ENCODE measurements at regions not wholly inside any gene's neighbourhood (a gene's known extent, or its start where the extent isn't known, plus 50 kb on each side); places are given as distances from the start of the nearest gene placed in this dataset.

DNA sequence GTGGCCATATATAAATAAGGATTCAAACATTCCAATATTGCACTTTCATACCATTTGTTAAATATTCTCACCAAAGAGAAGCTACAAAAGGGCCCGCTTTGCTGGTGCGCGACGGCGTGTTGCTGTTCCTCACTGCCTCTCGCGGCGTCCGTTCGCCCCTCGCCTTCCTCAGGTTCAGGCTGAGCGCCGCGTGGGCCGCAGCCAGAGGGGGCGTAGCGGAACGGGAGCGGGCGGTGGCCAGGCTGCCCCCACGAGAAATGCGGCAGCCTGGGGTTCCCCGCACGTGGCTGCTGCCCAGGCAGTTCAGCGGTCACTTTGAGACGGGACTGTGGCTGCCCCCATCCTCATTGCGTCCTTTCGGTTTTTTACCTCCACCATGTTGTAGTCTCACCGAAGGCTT is 67.3 kb upstream of the VWDE start (continued):
- TF ChIP-seq, protein P1, sequence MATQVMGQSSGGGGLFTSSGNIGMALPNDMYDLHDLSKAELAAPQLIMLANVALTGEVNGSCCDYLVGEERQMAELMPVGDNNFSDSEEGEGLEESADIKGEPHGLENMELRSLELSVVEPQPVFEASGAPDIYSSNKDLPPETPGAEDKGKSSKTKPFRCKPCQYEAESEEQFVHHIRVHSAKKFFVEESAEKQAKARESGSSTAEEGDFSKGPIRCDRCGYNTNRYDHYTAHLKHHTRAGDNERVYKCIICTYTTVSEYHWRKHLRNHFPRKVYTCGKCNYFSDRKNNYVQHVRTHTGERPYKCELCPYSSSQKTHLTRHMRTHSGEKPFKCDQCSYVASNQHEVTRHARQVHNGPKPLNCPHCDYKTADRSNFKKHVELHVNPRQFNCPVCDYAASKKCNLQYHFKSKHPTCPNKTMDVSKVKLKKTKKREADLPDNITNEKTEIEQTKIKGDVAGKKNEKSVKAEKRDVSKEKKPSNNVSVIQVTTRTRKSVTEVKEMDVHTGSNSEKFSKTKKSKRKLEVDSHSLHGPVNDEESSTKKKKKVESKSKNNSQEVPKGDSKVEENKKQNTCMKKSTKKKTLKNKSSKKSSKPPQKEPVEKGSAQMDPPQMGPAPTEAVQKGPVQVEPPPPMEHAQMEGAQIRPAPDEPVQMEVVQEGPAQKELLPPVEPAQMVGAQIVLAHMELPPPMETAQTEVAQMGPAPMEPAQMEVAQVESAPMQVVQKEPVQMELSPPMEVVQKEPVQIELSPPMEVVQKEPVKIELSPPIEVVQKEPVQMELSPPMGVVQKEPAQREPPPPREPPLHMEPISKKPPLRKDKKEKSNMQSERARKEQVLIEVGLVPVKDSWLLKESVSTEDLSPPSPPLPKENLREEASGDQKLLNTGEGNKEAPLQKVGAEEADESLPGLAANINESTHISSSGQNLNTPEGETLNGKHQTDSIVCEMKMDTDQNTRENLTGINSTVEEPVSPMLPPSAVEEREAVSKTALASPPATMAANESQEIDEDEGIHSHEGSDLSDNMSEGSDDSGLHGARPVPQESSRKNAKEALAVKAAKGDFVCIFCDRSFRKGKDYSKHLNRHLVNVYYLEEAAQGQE (IDR thresholded peaks at IDR 0.05; ENCODE audit: unreplicated experiment) = no peak
- TF ChIP-seq JUNB (IDR thresholded peaks at IDR 0.05; ENCODE audit: unreplicated experiment) (no peak), EZH2phosphoT487 (IDR thresholded peaks at IDR 0.05; ENCODE audit: unreplicated experiment) (no peak), POLR2AphosphoS5 (IDR thresholded peaks at IDR 0.05; ENCODE audit: low read depth) (no peak)
- TF ChIP-seq, protein P2, sequence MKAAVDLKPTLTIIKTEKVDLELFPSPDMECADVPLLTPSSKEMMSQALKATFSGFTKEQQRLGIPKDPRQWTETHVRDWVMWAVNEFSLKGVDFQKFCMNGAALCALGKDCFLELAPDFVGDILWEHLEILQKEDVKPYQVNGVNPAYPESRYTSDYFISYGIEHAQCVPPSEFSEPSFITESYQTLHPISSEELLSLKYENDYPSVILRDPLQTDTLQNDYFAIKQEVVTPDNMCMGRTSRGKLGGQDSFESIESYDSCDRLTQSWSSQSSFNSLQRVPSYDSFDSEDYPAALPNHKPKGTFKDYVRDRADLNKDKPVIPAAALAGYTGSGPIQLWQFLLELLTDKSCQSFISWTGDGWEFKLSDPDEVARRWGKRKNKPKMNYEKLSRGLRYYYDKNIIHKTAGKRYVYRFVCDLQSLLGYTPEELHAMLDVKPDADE (IDR thresholded peaks at IDR 0.05) = no peak

DNA sequence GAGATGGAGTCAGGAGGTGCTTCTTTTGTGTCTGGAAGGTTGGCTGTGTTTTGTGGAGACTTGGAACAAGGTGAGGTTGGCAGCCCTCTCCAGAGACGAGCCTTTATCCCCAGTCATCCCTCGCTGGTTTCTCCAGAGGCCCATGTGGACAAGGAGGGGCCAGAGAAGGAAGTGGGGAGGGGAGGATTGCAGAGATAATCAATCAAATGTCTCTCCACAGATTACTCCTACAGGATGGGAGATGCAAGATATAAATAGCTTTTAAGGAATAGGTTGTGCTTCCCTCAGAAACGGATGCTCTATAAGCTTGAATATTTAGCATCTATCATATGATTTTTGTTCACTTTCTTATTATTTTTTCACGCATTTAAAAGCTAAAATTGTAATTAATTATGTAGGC is 70.4 kb upstream of the VWDE start:
- TF ChIP-seq, protein P3, sequence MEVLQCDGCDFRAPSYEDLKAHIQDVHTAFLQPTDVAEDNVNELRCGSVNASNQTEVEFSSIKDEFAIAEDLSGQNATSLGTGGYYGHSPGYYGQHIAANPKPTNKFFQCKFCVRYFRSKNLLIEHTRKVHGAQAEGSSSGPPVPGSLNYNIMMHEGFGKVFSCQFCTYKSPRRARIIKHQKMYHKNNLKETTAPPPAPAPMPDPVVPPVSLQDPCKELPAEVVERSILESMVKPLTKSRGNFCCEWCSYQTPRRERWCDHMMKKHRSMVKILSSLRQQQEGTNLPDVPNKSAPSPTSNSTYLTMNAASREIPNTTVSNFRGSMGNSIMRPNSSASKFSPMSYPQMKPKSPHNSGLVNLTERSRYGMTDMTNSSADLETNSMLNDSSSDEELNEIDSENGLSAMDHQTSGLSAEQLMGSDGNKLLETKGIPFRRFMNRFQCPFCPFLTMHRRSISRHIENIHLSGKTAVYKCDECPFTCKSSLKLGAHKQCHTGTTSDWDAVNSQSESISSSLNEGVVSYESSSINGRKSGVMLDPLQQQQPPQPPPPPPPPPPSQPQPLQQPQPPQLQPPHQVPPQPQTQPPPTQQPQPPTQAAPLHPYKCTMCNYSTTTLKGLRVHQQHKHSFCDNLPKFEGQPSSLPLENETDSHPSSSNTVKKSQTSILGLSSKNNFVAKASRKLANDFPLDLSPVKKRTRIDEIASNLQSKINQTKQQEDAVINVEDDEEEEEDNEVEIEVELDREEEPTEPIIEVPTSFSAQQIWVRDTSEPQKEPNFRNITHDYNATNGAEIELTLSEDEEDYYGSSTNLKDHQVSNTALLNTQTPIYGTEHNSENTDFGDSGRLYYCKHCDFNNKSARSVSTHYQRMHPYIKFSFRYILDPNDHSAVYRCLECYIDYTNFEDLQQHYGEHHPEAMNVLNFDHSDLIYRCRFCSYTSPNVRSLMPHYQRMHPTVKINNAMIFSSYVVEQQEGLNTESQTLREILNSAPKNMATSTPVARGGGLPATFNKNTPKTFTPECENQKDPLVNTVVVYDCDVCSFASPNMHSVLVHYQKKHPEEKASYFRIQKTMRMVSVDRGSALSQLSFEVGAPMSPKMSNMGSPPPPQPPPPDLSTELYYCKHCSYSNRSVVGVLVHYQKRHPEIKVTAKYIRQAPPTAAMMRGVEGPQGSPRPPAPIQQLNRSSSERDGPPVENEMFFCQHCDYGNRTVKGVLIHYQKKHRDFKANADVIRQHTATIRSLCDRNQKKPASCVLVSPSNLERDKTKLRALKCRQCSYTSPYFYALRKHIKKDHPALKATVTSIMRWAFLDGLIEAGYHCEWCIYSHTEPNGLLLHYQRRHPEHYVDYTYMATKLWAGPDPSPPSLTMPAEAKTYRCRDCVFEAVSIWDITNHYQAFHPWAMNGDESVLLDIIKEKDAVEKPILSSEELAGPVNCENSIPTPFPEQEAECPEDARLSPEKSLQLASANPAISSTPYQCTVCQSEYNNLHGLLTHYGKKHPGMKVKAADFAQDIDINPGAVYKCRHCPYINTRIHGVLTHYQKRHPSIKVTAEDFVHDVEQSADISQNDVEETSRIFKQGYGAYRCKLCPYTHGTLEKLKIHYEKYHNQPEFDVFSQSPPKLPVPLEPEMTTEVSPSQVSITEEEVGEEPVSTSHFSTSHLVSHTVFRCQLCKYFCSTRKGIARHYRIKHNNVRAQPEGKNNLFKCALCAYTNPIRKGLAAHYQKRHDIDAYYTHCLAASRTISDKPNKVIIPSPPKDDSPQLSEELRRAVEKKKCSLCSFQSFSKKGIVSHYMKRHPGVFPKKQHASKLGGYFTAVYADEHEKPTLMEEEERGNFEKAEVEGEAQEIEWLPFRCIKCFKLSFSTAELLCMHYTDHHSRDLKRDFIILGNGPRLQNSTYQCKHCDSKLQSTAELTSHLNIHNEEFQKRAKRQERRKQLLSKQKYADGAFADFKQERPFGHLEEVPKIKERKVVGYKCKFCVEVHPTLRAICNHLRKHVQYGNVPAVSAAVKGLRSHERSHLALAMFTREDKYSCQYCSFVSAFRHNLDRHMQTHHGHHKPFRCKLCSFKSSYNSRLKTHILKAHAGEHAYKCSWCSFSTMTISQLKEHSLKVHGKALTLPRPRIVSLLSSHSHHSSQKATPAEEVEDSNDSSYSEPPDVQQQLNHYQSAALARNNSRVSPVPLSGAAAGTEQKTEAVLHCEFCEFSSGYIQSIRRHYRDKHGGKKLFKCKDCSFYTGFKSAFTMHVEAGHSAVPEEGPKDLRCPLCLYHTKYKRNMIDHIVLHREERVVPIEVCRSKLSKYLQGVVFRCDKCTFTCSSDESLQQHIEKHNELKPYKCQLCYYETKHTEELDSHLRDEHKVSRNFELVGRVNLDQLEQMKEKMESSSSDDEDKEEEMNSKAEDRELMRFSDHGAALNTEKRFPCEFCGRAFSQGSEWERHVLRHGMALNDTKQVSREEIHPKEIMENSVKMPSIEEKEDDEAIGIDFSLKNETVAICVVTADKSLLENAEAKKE (CRISPR knock-in tag; IDR thresholded peaks at IDR 0.05) = no peak
- H4K20me1 ChIP-seq (replicated peaks; ENCODE audit: insufficient read depth) = no peaks in the 10 kb centered on the region
- no peak overlapping the region for H3K27ac Mint-ChIP-seq
- H3K4me3 ChIP-seq = no peak overlapping the region
- H3K79me2 ChIP-seq (replicated peaks; ENCODE audit: insufficient read depth) = no peaks in the 10 kb centered on the region
- no peak overlapping the region for H3K4me2 ChIP-seq
- peak overlapping the region; percentile 95 for H2AFZ ChIP-seq
- H3K4me1 ChIP-seq (ENCODE audit: insufficient read depth) = no peaks in the 10 kb centered on the region
- H3F3A ChIP-seq (replicated peaks; ENCODE audit: low read depth) = no peaks in the 10 kb centered on the region
- no peaks in the 10 kb centered on the region for H3K9me3 Mint-ChIP-seq
- no peaks in the 10 kb centered on the region for H3K36me3 Mint-ChIP-seq (ENCODE audit: low read depth)
- ATAC-seq (no peak), DNase-seq (ENCODE audit: low spot score) (no peak)
- no peaks in the 10 kb centered on the region for H3K36me3 ChIP-seq (ENCODE audit: insufficient read depth)
- H3K4me1 Mint-ChIP-seq = 0 out of 3 replicates have a peak, but pooled peaks cover 2% of the 10 kb centered on the region
- H3K9me2 ChIP-seq (ENCODE audit: insufficient read depth) = no peaks in the 10 kb centered on the region
- H3K27me3 ChIP-seq (ENCODE audit: insufficient read depth) = no peaks in the 10 kb centered on the region
- no peak overlapping the region for H3K27ac ChIP-seq (ENCODE audit: low read depth)
- peaks cover 3% of the 10 kb centered on the region for H3K27me3 Mint-ChIP-seq (ENCODE audit: insufficient read depth, low read depth, poor library complexity)
- no peak overlapping the region for H3K4me3 Mint-ChIP-seq
